Panc1 (cell line): ENCODE measurements at regions not wholly inside any gene's neighbourhood (a gene's known extent, or its start where the extent isn't known, plus 50 kb on each side); places are given as distances from the start of the nearest gene placed in this dataset.

Experiments
- CTCF ChIP-seq: fragments of 450-650 bp; IDR thresholded peaks from 2 replicates; pipeline ENCODE4 v1.5.1; 2017; ENCODE audit warnings: mild to moderate bottlenecking
- POLR2AphosphoS5 ChIP-seq: IDR thresholded peaks from 2 replicates; pipeline ENCODE4 v1.6.1; 2012; ENCODE audit warnings: mild to moderate bottlenecking, low read depth, low read length, moderate library complexity
- REST ChIP-seq, 2 experiments: IDR thresholded peaks; 2 replicates each; pipeline ENCODE4 v1.6.1; 2011 to 2012; ENCODE audit warnings: low read depth in 2 of 2, control low read depth in 1 of 2, low read length in 1 of 2, mild to moderate bottlenecking in 1 of 2, moderate library complexity in 1 of 2; ENCODE audit not compliant: insufficient read depth in 1 of 2

DNA sequence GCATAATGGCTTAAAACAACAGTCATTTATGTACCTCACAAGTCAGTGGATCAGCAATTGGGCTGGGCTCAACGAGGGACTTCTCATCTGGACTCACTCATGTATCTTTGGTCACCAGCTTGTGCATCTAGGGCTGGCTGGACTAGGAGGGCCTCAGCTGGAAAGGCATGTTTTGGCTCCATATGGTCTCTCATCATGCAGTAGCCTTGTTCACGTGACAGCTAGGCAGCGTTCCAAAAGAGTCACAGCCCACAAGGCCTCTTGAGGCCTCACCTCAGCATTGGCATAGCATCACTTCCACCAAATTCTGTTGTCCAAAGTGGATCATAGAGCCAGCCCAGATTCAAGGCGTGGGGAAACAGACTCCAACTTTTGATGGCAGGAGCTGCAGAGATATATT, 110.1 kb downstream of the MAFB start:
- TF ChIP-seq CTCF = no peak
- TF ChIP-seq POLR2AphosphoS5 = no peak
- TF ChIP-seq REST (IDR thresholded peaks at IDR 0.05; ENCODE audit: insufficient read depth in 1 of 2, low read depth in 2 of 2, low read length in 1 of 2) = no peak
